DOHH2 (cell line): ENCODE measurements at regions not wholly inside any gene's neighbourhood (a gene's known extent, or its start where the extent isn't known, plus 50 kb on each side); places are given as distances from the start of the nearest gene placed in this dataset.

Source experiments
- H3F3A ChIP-seq: fragments of 200-600 bp; sonication (generic), shearing (Covaris generic); 2 replicates; pipeline ENCODE4 v1.6.0; 2016; ENCODE audit warnings: antibody characterized with exemption, mild to moderate bottlenecking; ENCODE audit not compliant: control insufficient read depth, insufficient read depth
- H3K27ac ChIP-seq: fragments of 200-600 bp; sonication (generic); 2 replicates; pipeline ENCODE4 v1.5.1; 2014; ENCODE audit warnings: low read depth, mild to moderate bottlenecking, low read length, moderate library complexity
- H3K27me3 ChIP-seq: fragments of 200-600 bp; sonication (generic); 2 replicates; pipeline ENCODE4 v1.6.1; 2014; ENCODE audit warnings: mild to moderate bottlenecking, low read length, mixed read lengths; ENCODE audit not compliant: control insufficient read depth
- H3K36me3 ChIP-seq: fragments of 200-600 bp; sonication (generic); 2 replicates; pipeline ENCODE4 v1.6.1; 2014; ENCODE audit warnings: mild to moderate bottlenecking, low read length, moderate library complexity, mixed read lengths; ENCODE audit not compliant: control insufficient read depth
- H3K4me1 ChIP-seq: fragments of 200-600 bp; sonication (generic); 2 replicates; pipeline ENCODE4 v1.6.1; 2014; ENCODE audit warnings: mild to moderate bottlenecking, low read length, mixed read lengths; ENCODE audit not compliant: control insufficient read depth
- H3K4me2 ChIP-seq: fragments of 200-600 bp; sonication (generic); 2 replicates; pipeline ENCODE4 v1.6.0; 2014; ENCODE audit warnings: mild to moderate bottlenecking, low read length, moderate library complexity
- H3K4me3 ChIP-seq: fragments of 200-600 bp; sonication (generic); 2 replicates; pipeline ENCODE4 v1.5.1; 2014; ENCODE audit warnings: mild to moderate bottlenecking, low read length, mixed read lengths
- H3K79me2 ChIP-seq: fragments of 200-600 bp; sonication (generic); 2 replicates; pipeline ENCODE4 v1.6.1; 2014; ENCODE audit warnings: mild to moderate bottlenecking, low read length, mixed read lengths; ENCODE audit not compliant: control insufficient read depth
- H3K9me2 ChIP-seq: fragments of 200-600 bp; sonication (generic); replicated peaks from 2 replicates; pipeline ENCODE4 v1.6.1; 2014; ENCODE audit warnings: mild to moderate bottlenecking, low read length, mixed read lengths; ENCODE audit not compliant: control insufficient read depth
- H3K9me3 ChIP-seq: fragments of 200-600 bp; sonication (generic); 2 replicates; pipeline ENCODE4 v1.6.1; 2014; ENCODE audit warnings: antibody characterized with exemption, low read length, mixed read lengths; ENCODE audit not compliant: control insufficient read depth, insufficient read depth
- H4K20me1 ChIP-seq: fragments of 200-600 bp; sonication (generic); 2 replicates; pipeline ENCODE4 v1.6.0; 2014; ENCODE audit warnings: low read depth, mild to moderate bottlenecking, antibody characterized with exemption, low read length, moderate library complexity; ENCODE audit not compliant: control insufficient read depth, insufficient read depth
- CTCF ChIP-seq: fragments of 200-600 bp; sonication (generic); IDR thresholded peaks from one replicate; pipeline ENCODE4 v1.5.1; 2014; ENCODE audit warnings: antibody characterized with exemption, mild to moderate bottlenecking, low read depth, low read length; ENCODE audit not compliant: poor library complexity, severe bottlenecking
- EZH2phosphoT487 ChIP-seq: fragments of 200-600 bp; sonication (generic); IDR thresholded peaks from 2 replicates; pipeline ENCODE4 v1.6.1; 2017; ENCODE audit warnings: borderline replicate concordance, mild to moderate bottlenecking, antibody characterized with exemption, low read length, moderate library complexity, mixed read lengths

GRCh38 chr4:1459722-1460511 is 53.7 kb upstream of the NKX1-1 start:
- Histone ChIP-seq H3K4me2 (no peak overlapping the region), H3K9me3 (no peaks in the 10 kb centered on the region), H3K27me3 (no peaks in the 10 kb centered on the region), H3F3A (no peaks in the 10 kb centered on the region), H4K20me1 (no peaks in the 10 kb centered on the region), H3K79me2 (no peaks in the 10 kb centered on the region), H3K4me3 (no peak overlapping the region), H3K9me2 (no peaks in the 10 kb centered on the region), H3K4me1 (no peaks in the 10 kb centered on the region), H3K27ac (no peak overlapping the region), H3K36me3 (no peaks in the 10 kb centered on the region)
- TF ChIP-seq EZH2phosphoT487, result no peak
- TF ChIP-seq CTCF, result no peak

DNA sequence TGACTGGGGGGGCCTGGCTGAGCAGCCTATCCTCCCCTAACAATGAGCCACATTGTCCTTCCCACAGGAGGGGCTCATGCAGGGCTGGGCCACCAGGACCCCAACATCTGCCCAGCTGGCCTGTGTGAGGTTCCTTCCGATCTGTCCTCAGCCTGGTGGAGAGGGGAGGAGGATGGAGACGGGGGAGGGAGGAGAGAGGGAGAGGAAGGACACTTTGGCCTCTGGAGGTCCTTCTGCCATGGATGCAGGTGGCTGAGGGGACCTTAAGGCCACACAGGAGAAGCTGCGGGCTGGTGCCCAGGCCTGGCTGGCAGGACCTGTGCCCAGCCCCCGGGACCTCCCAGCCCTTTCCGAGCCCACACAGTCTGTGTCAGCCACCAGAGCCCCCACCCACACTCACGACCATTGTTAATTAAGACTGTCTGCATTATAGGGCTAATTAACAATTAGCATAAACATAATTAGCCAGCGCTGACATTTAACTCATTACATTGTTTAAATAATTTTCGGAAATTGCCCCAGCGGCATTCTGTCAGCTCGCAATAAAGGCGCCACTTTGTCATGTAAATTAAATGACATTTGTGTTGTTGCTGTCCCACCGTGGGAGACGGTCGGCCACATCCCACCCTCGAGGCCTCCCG is 53.0 kb upstream of the NKX1-1 start:
- Histone ChIP-seq H3K4me2 (no peak overlapping the region), H4K20me1 (no peaks in the 10 kb centered on the region), H3K36me3 (no peaks in the 10 kb centered on the region), H3K4me3 (no peak overlapping the region), H3K27me3 (no peaks in the 10 kb centered on the region), H3K4me1 (no peaks in the 10 kb centered on the region), H3K9me3 (no peaks in the 10 kb centered on the region), H3K9me2 (no peaks in the 10 kb centered on the region), H3F3A (no peaks in the 10 kb centered on the region), H3K27ac (no peak overlapping the region), H3K79me2 (no peaks in the 10 kb centered on the region)
- TF ChIP-seq EZH2phosphoT487 (no peak), CTCF (no peak)

DNA sequence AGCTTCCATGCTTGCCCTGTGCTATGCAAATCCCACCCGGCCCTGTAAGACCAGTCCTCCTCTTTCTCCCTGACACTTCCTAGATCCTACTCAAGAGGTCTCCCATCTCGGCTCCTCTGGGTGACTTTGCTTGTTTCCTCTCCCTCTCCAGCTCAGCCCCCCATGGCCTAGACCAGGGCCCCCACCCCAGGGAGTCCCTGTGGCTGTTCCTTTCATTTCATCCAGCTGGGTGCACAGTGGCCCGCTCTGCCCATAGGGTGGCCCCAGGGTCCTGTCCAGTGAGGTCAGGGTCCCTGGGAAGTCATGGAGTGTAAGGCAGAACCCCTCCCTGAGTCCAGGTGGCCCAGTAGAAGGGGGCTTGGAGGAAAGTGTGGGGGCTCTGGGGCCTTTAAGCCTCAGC is 52.3 kb upstream of the NKX1-1 start:
- Histone ChIP-seq H3K36me3 (no peaks in the 10 kb centered on the region), H3K27ac (no peak overlapping the region), H3K9me2 (no peaks in the 10 kb centered on the region), H3K4me1 (no peaks in the 10 kb centered on the region), H4K20me1 (no peaks in the 10 kb centered on the region), H3K4me3 (no peak overlapping the region), H3K27me3 (no peaks in the 10 kb centered on the region), H3F3A (no peaks in the 10 kb centered on the region), H3K4me2 (no peak overlapping the region), H3K9me3 (peaks cover 2% of the 10 kb centered on the region; the same call in 1 of the 2 replicates), H3K79me2 (no peaks in the 10 kb centered on the region)
- no peak for TF ChIP-seq EZH2phosphoT487
